NCI-H2081 (cell line): ENCODE measurements at regions not wholly inside any gene's neighbourhood (a gene's known extent, or its start where the extent isn't known, plus 50 kb on each side); places are given as distances from the start of the nearest gene placed in this dataset.
"Not testable (repeated sequence)": the region's sequence is repeated elsewhere in the genome, so short reads cannot be mapped to it uniquely, and the experiment has no call there.

Source experiments
- DNase-seq, 2 experiments: peaks; one replicate each; lab custom pipeline; 2025; lab: John Stamatoyannopoulos, UW

DNA sequence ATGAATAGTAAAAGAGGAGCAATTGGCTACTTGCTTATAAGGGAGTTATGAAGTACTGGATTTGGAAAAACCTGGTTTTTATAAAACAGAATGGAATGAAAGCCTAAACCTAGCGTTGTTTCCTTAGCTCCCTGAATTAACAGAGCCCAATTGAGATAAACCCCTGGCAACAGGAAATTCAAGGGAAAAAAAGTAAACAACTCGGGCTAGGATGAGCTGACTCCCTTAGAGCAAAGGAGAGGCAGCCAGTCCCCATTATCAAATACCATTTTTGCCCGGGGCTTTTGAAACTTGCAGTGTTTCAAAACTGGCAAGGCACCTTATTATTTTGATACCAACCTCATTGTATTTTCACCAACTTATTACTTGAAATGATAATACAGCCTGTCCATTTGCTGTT lies 587.5 kb downstream of the CD109 start:
- no peak for DNase-seq

GRCh38 chr6:74282143-74282689 lies 586.2 kb downstream of the CD109 start:
- DNase-seq, result no peak

DNA sequence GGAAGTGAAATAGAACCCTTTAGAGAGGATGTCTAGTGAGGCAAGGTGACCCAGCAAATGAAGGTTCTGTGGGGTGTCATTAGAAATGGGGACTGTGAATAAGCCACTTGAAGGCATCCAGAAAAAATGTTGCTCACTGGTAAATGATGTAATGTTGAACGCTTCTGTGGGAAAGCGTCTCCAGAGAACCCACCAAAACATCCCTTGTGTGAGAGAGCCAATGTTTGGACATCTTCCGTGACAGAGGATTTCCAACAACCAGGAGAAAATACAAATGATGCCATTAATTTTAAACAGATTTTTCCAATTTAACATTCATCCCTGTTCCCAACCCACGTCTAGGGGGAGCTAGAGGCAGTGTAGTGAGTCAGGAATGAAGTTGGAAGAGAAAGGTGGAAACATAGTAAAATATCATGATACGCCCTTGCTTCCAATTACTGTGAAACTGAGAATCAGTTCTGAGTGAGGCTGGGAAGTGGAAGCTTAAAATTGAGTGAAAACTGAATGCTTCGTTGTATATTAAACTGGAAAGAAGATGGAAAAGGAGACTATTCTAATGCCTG lies 584.2 kb downstream of the CD109 start:
- no peak for DNase-seq

DNA sequence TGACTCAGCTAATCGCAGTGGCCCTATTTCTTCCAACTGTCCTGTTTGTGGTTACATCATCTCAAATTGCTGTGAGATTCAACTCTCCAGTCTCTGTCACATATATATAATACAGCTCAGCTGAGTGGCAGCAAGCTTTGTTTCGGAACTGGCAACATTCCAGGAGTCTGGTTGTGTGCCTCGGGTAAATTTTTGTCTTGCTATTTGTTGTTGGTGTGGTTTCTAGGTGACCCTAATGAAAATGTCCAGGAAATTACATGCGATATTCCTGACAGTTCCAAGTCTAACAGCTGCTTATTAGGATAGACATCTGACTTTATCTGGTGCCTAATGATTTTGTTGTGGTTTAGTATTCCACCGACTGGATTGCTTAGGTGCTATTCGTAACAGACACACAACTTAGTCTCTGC lies 581.8 kb downstream of the CD109 start:
- peak; percentile 53 to 69 for DNase-seq

DNA sequence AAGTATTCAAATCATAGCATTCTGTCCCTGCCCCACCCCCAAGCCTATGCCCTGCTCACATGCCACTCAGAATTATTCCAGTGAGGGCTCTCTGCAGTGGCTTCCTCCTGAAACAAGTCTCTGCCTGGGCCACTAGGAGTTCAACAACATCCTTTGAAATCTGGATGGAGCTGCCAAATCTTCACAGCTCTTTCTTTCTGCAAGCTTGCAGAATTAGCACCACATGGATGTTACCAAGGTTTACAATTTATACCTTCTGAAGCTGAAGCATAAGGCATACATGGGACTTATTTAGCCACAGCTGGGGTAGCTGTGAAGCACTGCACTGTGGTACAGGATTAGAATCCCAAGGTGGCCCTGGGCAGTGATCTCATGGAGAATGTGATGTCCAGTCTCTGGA lies 577.5 kb downstream of the CD109 start:
- DNase-seq, result no peak

- no peak for DNase-seq
These were observed 573.5 kb downstream of the CD109 start for GRCh38 chr6:74269600-74269858.

GRCh38 chr6:74268815-74269599 lies 573.0 kb downstream of the CD109 start:
- no peak for DNase-seq

- DNase-seq, result no peak
These were observed 564.0 kb downstream of the CD109 start for GRCh38 chr6:74259981-74260380.

DNA sequence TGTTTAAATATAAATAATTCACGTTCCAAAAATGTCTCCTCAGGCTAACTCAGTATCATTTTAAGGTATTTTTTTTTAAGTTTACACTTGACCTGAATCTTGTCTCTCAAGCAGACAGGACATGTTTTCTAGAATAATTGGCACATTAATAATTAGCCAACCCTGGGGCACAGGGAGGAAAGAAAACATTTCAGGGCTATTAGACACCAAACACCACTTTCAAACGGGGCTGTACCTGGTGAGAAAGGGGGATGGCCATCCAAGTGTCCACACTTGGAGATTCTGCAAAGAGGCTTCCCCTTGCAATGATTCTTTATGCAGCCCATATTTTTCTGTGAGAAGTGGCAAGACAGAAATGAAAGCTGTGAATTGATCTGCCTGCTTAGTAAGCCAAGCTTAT lies 560.8 kb downstream of the CD109 start:
- DNase-seq, result no peak

DNA sequence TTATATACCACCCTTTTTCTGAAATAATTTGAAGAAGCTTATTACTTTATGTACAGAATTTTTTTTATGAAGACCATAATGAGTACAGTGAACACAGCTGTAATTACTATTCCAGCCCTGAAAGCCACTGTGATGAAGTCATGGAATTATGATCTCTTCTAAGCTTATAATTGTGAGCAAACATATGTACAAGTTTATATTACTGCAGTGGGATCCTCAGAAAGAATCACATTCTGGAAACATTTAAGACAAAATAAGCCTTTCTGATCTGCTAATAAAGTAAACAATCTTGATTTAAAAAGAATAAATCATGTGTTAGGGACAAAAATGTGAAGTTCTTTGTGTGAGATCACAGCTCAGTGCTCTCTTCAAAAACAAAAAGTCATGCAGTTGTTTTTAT lies 560.4 kb downstream of the CD109 start:
- DNase-seq, result no peak

- DNase-seq, result not testable (repeated sequence)
These were observed 559.0 kb downstream of the CD109 start for GRCh38 chr6:74255007-74255406.

DNA sequence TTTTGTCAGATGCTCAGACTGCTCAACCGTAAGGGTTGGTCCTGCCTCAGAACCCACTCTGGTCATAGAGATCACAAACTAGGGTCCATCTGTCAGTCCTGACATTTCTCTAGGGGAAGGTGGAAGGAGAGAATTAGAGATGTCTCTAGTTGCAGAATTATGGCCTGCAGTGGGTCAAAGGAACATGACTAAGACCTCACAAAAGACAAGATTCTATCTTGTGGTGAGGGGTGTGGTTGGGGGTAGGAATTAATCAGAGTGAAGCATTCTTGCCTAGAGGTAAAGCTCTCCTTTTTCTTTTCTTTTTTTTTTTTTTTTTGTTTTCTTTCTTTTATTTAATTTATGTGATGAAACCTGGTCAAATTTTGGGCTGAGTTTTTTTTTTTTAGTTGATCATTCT lies 558.1 kb downstream of the CD109 start:
- DNase-seq, result not testable (repeated sequence)

GRCh38 chr6:74253261-74253660 lies 557.3 kb downstream of the CD109 start:
- DNase-seq, result no peak

- no peak for DNase-seq
These were observed 554.3 kb downstream of the CD109 start for GRCh38 chr6:74250161-74250818.

DNA sequence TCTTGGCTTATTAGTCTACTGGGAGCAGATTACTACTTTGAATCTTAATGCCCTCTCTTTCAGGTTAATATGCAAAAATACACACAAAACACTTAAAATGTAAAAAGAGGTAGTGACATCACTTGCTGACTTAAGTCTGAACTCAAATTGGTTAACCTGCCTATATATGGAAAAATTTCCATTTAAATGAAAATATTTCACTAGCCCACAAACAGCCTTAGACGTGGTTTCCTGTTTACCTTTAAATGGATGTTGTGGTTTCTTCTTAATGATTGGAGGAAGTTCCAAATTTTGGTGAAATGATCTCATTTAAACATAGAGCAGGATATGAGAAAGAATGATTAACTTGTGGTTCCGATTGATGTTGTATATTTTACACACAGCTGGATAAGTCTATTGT lies 553.7 kb downstream of the CD109 start:
- no peak for DNase-seq

- no peak for DNase-seq
These were observed 553.0 kb downstream of the CD109 start for GRCh38 chr6:74248966-74249365.

- DNase-seq, result no peak
These were observed 526.8 kb downstream of the CD109 start for GRCh38 chr6:74222768-74223333.

DNA sequence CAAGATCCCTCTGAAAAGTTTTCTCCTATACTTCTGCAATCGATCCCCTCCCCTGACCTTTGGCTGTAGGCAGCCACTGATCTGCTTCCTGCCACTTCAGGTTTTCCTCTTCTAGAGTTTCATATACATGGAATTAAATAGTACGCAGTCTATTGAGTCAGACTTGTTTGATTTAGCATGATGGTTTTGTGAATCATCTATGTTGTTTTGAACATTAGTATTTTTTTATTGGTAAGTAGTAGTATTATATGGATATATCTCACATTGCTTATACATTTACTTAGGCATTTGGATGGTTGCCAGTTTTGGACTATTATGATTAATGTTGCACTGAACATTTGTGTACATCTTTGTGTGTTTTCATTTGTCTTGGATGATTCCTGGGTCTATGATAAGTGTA lies 518.0 kb downstream of the CD109 start:
- DNase-seq, result no peak

GRCh38 chr6:74208239-74208638 lies 512.2 kb downstream of the CD109 start:
- no peak for DNase-seq

- DNase-seq, result no peak
These were observed 503.4 kb downstream of the CD109 start for GRCh38 chr6:74199215-74199915.

DNA sequence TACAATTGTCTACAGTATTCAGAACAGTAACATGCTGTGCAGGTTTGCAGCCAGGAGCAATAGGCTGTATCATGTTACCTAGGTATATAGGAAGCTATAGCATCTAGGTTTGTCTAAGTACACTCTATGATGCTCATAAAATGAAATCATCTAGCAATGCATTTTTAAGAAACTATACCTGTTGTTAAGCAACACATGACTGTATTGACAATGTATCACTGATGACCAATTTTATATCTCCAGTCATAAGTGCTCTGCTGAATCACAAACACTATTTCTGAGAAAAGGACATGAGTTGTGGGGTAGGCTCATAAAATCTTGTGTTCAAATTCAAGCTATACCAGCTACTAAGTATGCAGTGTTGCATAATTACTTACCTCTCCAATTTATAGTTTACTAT lies 501.3 kb downstream of the CD109 start:
- no peak for DNase-seq

- no peak for DNase-seq
These were observed 491.8 kb downstream of the CD109 start for GRCh38 chr6:74187811-74188210.
